ENCODE measurements at regions not wholly inside any gene's neighbourhood (a gene's known extent, or its start where the extent isn't known, plus 50 kb on each side); places are given as distances from the start of the nearest gene placed in this dataset.
A peak's percentile ranks its signal among the peaks of the same experiment; 100 is the strongest.

DNA sequence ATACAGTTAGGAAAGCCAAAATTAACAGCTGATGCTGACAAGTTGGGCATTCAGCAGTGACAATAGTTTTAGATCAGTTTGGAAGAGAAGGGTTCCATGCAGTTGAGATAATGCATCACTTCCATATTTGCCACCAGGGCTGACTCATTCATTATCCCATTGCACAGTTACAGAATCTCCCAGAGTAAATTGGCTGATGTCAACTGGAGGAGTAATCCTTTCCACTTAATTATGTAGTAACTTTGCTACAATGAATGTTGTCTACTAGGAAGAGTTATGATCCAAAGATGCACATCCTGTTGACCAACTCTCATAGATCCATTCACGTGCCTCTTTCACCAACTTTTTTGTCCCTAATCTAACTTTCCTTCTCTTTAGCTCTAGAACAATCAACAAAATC lies 123.3 kb upstream of the LUZP2 start:
- DNase-seq (ENCODE audit: low read depth), result no peak
- no peak overlapping the region for H3K4me3 ChIP-seq (ENCODE audit: low read length)
- TF ChIP-seq, protein P1, sequence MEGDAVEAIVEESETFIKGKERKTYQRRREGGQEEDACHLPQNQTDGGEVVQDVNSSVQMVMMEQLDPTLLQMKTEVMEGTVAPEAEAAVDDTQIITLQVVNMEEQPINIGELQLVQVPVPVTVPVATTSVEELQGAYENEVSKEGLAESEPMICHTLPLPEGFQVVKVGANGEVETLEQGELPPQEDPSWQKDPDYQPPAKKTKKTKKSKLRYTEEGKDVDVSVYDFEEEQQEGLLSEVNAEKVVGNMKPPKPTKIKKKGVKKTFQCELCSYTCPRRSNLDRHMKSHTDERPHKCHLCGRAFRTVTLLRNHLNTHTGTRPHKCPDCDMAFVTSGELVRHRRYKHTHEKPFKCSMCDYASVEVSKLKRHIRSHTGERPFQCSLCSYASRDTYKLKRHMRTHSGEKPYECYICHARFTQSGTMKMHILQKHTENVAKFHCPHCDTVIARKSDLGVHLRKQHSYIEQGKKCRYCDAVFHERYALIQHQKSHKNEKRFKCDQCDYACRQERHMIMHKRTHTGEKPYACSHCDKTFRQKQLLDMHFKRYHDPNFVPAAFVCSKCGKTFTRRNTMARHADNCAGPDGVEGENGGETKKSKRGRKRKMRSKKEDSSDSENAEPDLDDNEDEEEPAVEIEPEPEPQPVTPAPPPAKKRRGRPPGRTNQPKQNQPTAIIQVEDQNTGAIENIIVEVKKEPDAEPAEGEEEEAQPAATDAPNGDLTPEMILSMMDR (IDR thresholded peaks at IDR 0.05; ENCODE audit: insufficient read depth, low read depth, low read length, missing control alignments), result no peak

GRCh38 chr11:24375351-24375750 lies 121.5 kb upstream of the LUZP2 start:
- H3K4me3 ChIP-seq (ENCODE audit: low read length), result no peak overlapping the region
- TF ChIP-seq, protein P1 (IDR thresholded peaks at IDR 0.05; ENCODE audit: insufficient read depth, low read depth, low read length, missing control alignments), result no peak
- no peak for DNase-seq (ENCODE audit: low read depth)

GRCh38 chr11:24375931-24376330 lies 120.9 kb upstream of the LUZP2 start:
- TF ChIP-seq, protein P1 (IDR thresholded peaks at IDR 0.05; ENCODE audit: insufficient read depth, low read depth, low read length, missing control alignments), result no peak
- no peak for DNase-seq (ENCODE audit: low read depth)

GRCh38 chr11:24383137-24383536 lies 113.7 kb upstream of the LUZP2 start:
- no peak overlapping the region for H3K4me3 ChIP-seq (ENCODE audit: low read length)
- TF ChIP-seq, protein P1 (IDR thresholded peaks at IDR 0.05; ENCODE audit: insufficient read depth, low read depth, low read length, missing control alignments), result no peak
- DNase-seq (ENCODE audit: low read depth), result no peak

More at GRCh38 chr11:24375931-24376330, 120.9 kb upstream of the LUZP2 start:
- H3K4me3 ChIP-seq (ENCODE audit: low read length), result no peak overlapping the region

- no peak overlapping the region for H3K4me3 ChIP-seq (ENCODE audit: low read length)
- DNase-seq (ENCODE audit: low read depth), result no peak
- TF ChIP-seq, protein P1 (IDR thresholded peaks at IDR 0.05; ENCODE audit: insufficient read depth, low read depth, low read length, missing control alignments), result no peak
Measured at GRCh38 chr11:24384240-24384639, 112.6 kb upstream of the LUZP2 start.

DNA sequence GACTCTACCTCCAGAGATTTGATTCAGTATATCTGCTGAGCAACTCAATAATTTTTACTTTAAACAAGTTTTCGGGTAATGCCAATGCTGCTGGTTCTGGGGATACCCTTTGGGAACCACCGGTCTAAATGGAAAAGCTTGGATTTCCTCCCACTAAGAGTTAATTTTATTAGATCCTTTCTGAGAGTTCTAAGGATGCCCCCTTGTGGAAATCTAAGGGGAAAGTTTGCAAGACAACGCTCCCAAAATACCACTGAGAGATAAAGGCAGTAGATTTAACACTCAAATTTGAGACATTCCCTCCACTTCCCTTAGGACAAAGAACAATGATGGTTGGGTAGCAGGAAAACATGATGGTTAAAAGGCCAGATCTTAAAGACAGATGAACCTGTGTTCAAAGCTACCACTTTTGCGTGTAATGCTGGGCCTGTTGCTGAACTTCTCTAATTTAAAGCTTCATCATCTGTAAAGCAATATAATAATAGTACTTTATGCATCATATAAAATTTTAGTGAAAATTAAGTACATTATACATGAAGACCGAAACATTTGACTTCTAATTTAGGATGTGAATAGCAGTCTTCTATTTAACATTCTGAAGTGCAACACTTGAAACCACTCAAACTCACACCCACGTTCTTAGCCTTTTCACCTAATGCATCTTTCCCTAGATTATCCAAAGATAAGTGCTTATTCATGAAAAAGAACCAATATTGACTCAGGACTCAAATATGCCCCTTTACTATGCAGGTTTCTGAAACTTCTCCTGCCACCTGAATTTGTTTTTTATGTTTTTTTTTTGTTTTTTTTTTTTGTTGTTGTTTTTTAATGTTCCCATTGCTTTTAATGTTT lies 110.1 kb upstream of the LUZP2 start:
- peak; percentile 25 for DNase-seq (ENCODE audit: low read depth)
- no peak overlapping the region for H3K4me3 ChIP-seq (ENCODE audit: low read length)
- TF ChIP-seq, protein P1 (IDR thresholded peaks at IDR 0.05; ENCODE audit: insufficient read depth, low read depth, low read length, missing control alignments), result peak; percentile 42

GRCh38 chr11:24389575-24389974 lies 107.3 kb upstream of the LUZP2 start:
- H3K4me3 ChIP-seq (ENCODE audit: low read length), result no peak overlapping the region
- TF ChIP-seq, protein P1 (IDR thresholded peaks at IDR 0.05; ENCODE audit: insufficient read depth, low read depth, low read length, missing control alignments), result no peak
- DNase-seq (ENCODE audit: low read depth), result no peak
